H1 (cell line): ENCODE measurements at regions not wholly inside any gene's neighbourhood (a gene's known extent, or its start where the extent isn't known, plus 50 kb on each side); places are given as distances from the start of the nearest gene placed in this dataset.

Experiments used
- CTCF ChIA-PET: fragments of 300-600 bp; sonication (Branson Sonifier 250); formaldehyde crosslinking; loops from one replicate; lab custom pipeline; 2021; ENCODE audit not compliant: partially characterized antibody; lab: Charles Lee
- POLR2A ChIA-PET: fragments of 300-600 bp; sonication (Branson Sonifier 250); formaldehyde crosslinking; loops from one replicate; lab custom pipeline; 2021; ENCODE audit warnings: inconsistent platforms; ENCODE audit not compliant: partially characterized antibody; lab: Charles Lee
- DNase-seq, 2 experiments: peaks; one replicate each; pipeline versions ENCODE4 v3.0.0 to v3.0.0-alpha.2; 2010 to 2022; ENCODE audit warnings: low spot score in 2 of 2, low read depth in 1 of 2, mixed read lengths in 1 of 2
- FAIRE-seq: peaks from 2 replicates; lab custom pipeline; 2011; peaks lifted over from hg19 to GRCh38; lab: Jason Lieb, UNC
- H2AFZ ChIP-seq: 2 replicates; pipeline ENCODE4 v1.8.1; 2012; ENCODE audit warnings: low read length, inconsistent platforms
- H2AK5ac ChIP-seq: 2 replicates; pipeline ENCODE4 v1.6.1; 2013; ENCODE audit warnings: low read depth, low read length
- H2BK120ac ChIP-seq: replicated peaks from 2 replicates; pipeline ENCODE3; 2013; ENCODE audit warnings: low read depth, low read length, inconsistent platforms
- H2BK12ac ChIP-seq: 2 replicates; pipeline ENCODE4 v1.6.1; 2013; ENCODE audit warnings: low read depth, low read length
- H2BK15ac ChIP-seq: 2 replicates; pipeline ENCODE4 v1.6.1; 2013; ENCODE audit warnings: low read length
- H2BK20ac ChIP-seq: 2 replicates; pipeline ENCODE4 v1.6.1; 2013; ENCODE audit warnings: low read length
- H2BK5ac ChIP-seq: 2 replicates; pipeline ENCODE4 v1.6.1; 2013; ENCODE audit warnings: low read depth, low read length
- H3K14ac ChIP-seq: 2 replicates; pipeline ENCODE4 v1.6.1; 2013; ENCODE audit warnings: inconsistent platforms; ENCODE audit not compliant: insufficient read length
- H3K18ac ChIP-seq: 2 replicates; pipeline ENCODE4 v1.6.1; 2013; ENCODE audit warnings: low read length; ENCODE audit errors: extremely low read depth
- H3K23ac ChIP-seq: 2 replicates; pipeline ENCODE4 v1.6.1; 2013; ENCODE audit warnings: inconsistent platforms; ENCODE audit not compliant: insufficient read length
- H3K23me2 ChIP-seq: 2 replicates; pipeline ENCODE4 v1.6.1; 2013; ENCODE audit warnings: low read depth, low read length
- H3K27ac ChIP-seq: 2 replicates; pipeline ENCODE4 v1.6.1; 2011; ENCODE audit warnings: low read depth, low read length, inconsistent platforms
- H3K27me3 ChIP-seq, 4 experiments: replicated peaks in 1 of 4; 1 replicate in 1 of 4; 2 replicates in 3 of 4; pipeline versions ENCODE4 v1.6.1 to v1.8.1; 2011 to 2013; ENCODE audit warnings: low read length in 3 of 4, mild to moderate bottlenecking in 3 of 4, inconsistent platforms in 2 of 4, mixed read lengths in 2 of 4, moderate library complexity in 1 of 4; ENCODE audit not compliant: control insufficient read depth in 3 of 4, insufficient read depth in 3 of 4; ENCODE audit errors: extremely low read depth in 1 of 4
- H3K36me3 ChIP-seq, 4 experiments: 2 replicates each; pipeline versions ENCODE4 v1.6.1 to v1.8.1; 2011 to 2013; ENCODE audit warnings: mild to moderate bottlenecking in 4 of 4, low read length in 3 of 4, moderate library complexity in 2 of 4, control low read depth in 1 of 4, inconsistent platforms in 1 of 4; ENCODE audit not compliant: insufficient read depth in 4 of 4, control insufficient read depth in 2 of 4
- H3K4ac ChIP-seq: replicated peaks from 2 replicates; pipeline ENCODE3; 2013; ENCODE audit warnings: low read length, low read depth, mixed read lengths, inconsistent platforms; ENCODE audit not compliant: insufficient read length
- H3K4me1 ChIP-seq, 4 experiments: replicated peaks in 1 of 4; 1 replicate in 1 of 4; 2 replicates in 3 of 4; pipeline versions ENCODE4 v1.6.1 to v1.8.1; 2011 to 2013; ENCODE audit warnings: low read length in 3 of 4, inconsistent platforms in 2 of 4, mixed read lengths in 1 of 4; ENCODE audit not compliant: insufficient read depth in 4 of 4, control insufficient read depth in 3 of 4
- H3K4me2 ChIP-seq, 2 experiments: 2 replicates each; pipeline versions ENCODE4 v1.6.1 to v1.8.1; 2011 to 2013; ENCODE audit warnings: low read depth in 2 of 2, low read length in 2 of 2, control low read depth in 1 of 2, inconsistent platforms in 1 of 2, mild to moderate bottlenecking in 1 of 2; ENCODE audit not compliant: insufficient read depth in 1 of 2
- H3K4me3 ChIP-seq, 4 experiments: fragments of 200-600, 300-600 bp in 1 of 4; sonication (generic), shearing (Covaris generic), sonication (Bioruptor Twin) in 1 of 4; 2 replicates each; pipeline versions ENCODE4 v1.5.1 to v1.8.1; 2011 to 2016; ENCODE audit warnings: low read length in 4 of 4, low read depth in 3 of 4, control low read depth in 2 of 4, inconsistent platforms in 2 of 4, mild to moderate bottlenecking in 2 of 4, mixed read lengths in 1 of 4, moderate library complexity in 1 of 4; ENCODE audit not compliant: insufficient read depth in 2 of 4; ENCODE audit errors: extremely low read depth in 1 of 4
- H3K56ac ChIP-seq: replicated peaks from 2 replicates; pipeline ENCODE3; 2013; ENCODE audit warnings: low read depth, mild to moderate bottlenecking, mixed read lengths, low read length, inconsistent platforms; ENCODE audit not compliant: insufficient read length
- H3K79me1 ChIP-seq: 2 replicates; pipeline ENCODE4 v1.6.1; 2013; ENCODE audit warnings: low read depth, low read length, control low read depth
- H3K79me2 ChIP-seq, 2 experiments: 2 replicates each; pipeline versions ENCODE4 v1.6.1 to v1.8.1; 2012 to 2013; ENCODE audit warnings: low read length in 2 of 2, mild to moderate bottlenecking in 2 of 2, inconsistent platforms in 1 of 2; ENCODE audit not compliant: insufficient read depth in 2 of 2, control insufficient read depth in 1 of 2
- H3K9ac ChIP-seq, 4 experiments: replicated peaks in 1 of 4; 1 replicate in 1 of 4; 2 replicates in 3 of 4; pipeline versions ENCODE4 v1.6.1 to v1.8.1; 2011 to 2013; ENCODE audit warnings: low read depth in 3 of 4, low read length in 3 of 4, control low read depth in 2 of 4, mild to moderate bottlenecking in 2 of 4, moderate library complexity in 2 of 4, inconsistent platforms in 1 of 4; ENCODE audit errors: extremely low read depth in 1 of 4
- H3K9me3 ChIP-seq, 2 experiments: 2 replicates each; pipeline versions ENCODE4 v1.6.1 to v1.8.1; 2012 to 2013; ENCODE audit warnings: mild to moderate bottlenecking in 2 of 2, moderate library complexity in 2 of 2, control low read depth in 1 of 2, inconsistent platforms in 1 of 2, low read depth in 1 of 2, low read length in 1 of 2, mixed read lengths in 1 of 2; ENCODE audit not compliant: insufficient read depth in 2 of 2
- H4K20me1 ChIP-seq, 2 experiments: replicated peaks in 1 of 2; 2 replicates each; pipeline versions ENCODE3 to v1.8.1; 2011 to 2013; ENCODE audit warnings: inconsistent platforms in 2 of 2, low read length in 2 of 2, mild to moderate bottlenecking in 1 of 2; ENCODE audit not compliant: insufficient read depth in 2 of 2, control insufficient read depth in 1 of 2
- H4K5ac ChIP-seq: 2 replicates; pipeline ENCODE4 v1.6.1; 2013; ENCODE audit warnings: low read length, low read depth, mixed read lengths, inconsistent platforms; ENCODE audit not compliant: insufficient read length
- H4K8ac ChIP-seq: 2 replicates; pipeline ENCODE4 v1.8.0; 2013; ENCODE audit warnings: mild to moderate bottlenecking, moderate library complexity, low read length, inconsistent platforms; ENCODE audit not compliant: insufficient read depth; ENCODE audit errors: extremely low read depth
- H4K91ac ChIP-seq: replicated peaks from 2 replicates; pipeline ENCODE3; 2013; ENCODE audit warnings: low read length, mixed read lengths, inconsistent platforms; ENCODE audit not compliant: insufficient read length
- ASH2L ChIP-seq: fragments of 200-600, 300-600 bp; sonication (generic); IDR thresholded peaks from one replicate; pipeline ENCODE4 v1.7.1; 2017; ENCODE audit warnings: low read length
- CBX5 ChIP-seq: fragments of 300-800, 300-1000 bp; sonication (generic); IDR thresholded peaks from 2 replicates; pipeline ENCODE4 v1.7.1; 2016; ENCODE audit warnings: antibody characterized with exemption, low read length, low read depth
- CEBPB ChIP-seq: IDR thresholded peaks from 2 replicates; pipeline ENCODE4 v1.6.1; 2012; ENCODE audit warnings: low read depth, low read length
- CHD1 ChIP-seq: IDR thresholded peaks from 2 replicates; pipeline ENCODE4 v1.6.1; 2012; ENCODE audit warnings: low read depth, low read length, improper control_type of control experiment
- EZH2 ChIP-seq: fragments of 200-600 bp; sonication (generic); IDR thresholded peaks from 2 replicates; pipeline ENCODE4 v1.7.1; 2012; ENCODE audit warnings: low read depth, mild to moderate bottlenecking, moderate library complexity, low read length, inconsistent platforms; ENCODE audit not compliant: severe bottlenecking
- GABPA ChIP-seq: IDR thresholded peaks from 2 replicates; pipeline ENCODE4 v1.6.1; 2011; ENCODE audit warnings: mild to moderate bottlenecking, low read length, moderate library complexity, borderline replicate concordance; ENCODE audit not compliant: insufficient read depth
- JUN ChIP-seq: IDR thresholded peaks from 2 replicates; pipeline ENCODE4 v1.6.1; 2011; ENCODE audit warnings: low read depth, mild to moderate bottlenecking, improper control_type of control experiment, low read length
- POU5F1 ChIP-seq: IDR thresholded peaks from 2 replicates; pipeline ENCODE4 v1.6.1; 2011; ENCODE audit warnings: low read depth, mild to moderate bottlenecking, low read length, moderate library complexity
- YY1 ChIP-seq: IDR thresholded peaks from 2 replicates; pipeline ENCODE4 v1.6.1; 2011; ENCODE audit warnings: low read depth, mild to moderate bottlenecking, low read length
- WGBS, 2 experiments: shearing (Covaris generic) in 1 of 2; methylation state at CpG; one replicate each; pipeline versions ENCODE4 v1.1.6 to v1.1.7; 2013 to 2015; ENCODE audit warnings: low lambda C conversion rate in 2 of 2, mixed read lengths in 2 of 2, inconsistent platforms in 1 of 2, low coverage in 1 of 2, missing lambda C conversion rate in 1 of 2; ENCODE audit not compliant: insufficient replicate concordance in 2 of 2, insufficient coverage in 1 of 2, insufficient read length in 1 of 2; ENCODE audit errors: extremely low coverage in 1 of 2, missing lambda C conversion rate in 1 of 2; 5-methylcytosine and 5-hydroxymethylcytosine counted together

- H2AK5ac ChIP-seq = no peak overlapping the region
- no peaks in the 10 kb centered on the region for H3K4me1 ChIP-seq
- H3K9me3 ChIP-seq = no peaks in the 10 kb centered on the region
- H3K14ac ChIP-seq = no peak overlapping the region
- H3K4me3 ChIP-seq = no peak overlapping the region
- no peak overlapping the region for H3K4me2 ChIP-seq
- H3K36me3 ChIP-seq = no peaks in the 10 kb centered on the region
- no peak overlapping the region for H3K18ac ChIP-seq
- H2BK120ac ChIP-seq = no peak overlapping the region
- TF ChIP-seq CEBPB (no peak), JUN (no peak), CHD1 (no peak), GABPA (no peak), CBX5 (no peak), POU5F1 (no peak), EZH2 (no peak), YY1 (no peak), ASH2L (no peak)
- no peak overlapping the region for H3K27ac ChIP-seq
- DNase-seq = no peak
- H2BK5ac ChIP-seq = no peak overlapping the region
- no peaks in the 10 kb centered on the region for H3K79me2 ChIP-seq
- no peak overlapping the region for H2BK20ac ChIP-seq
- H3K23ac ChIP-seq = no peak overlapping the region
- no peak overlapping the region for H3K56ac ChIP-seq
- no peak overlapping the region for H3K4ac ChIP-seq
- H3K79me1 ChIP-seq = no peaks in the 10 kb centered on the region
- no peak overlapping the region; the same call in 1 of the 2 replicates for H2AFZ ChIP-seq
- H3K9ac ChIP-seq = no peak overlapping the region
- ChIA-PET CTCF (interaction anchor here (0.5 kb wide), 1 partner anchor 891 kb away, joined by 3 read pairs; no protein-coding TSS in a partner anchor), POLR2A (no interaction called here)
- no peaks in the 10 kb centered on the region for H4K20me1 ChIP-seq
- H4K91ac ChIP-seq = no peak overlapping the region
- no peak for FAIRE-seq
- no peak overlapping the region for H2BK12ac ChIP-seq
- H4K8ac ChIP-seq = no peak overlapping the region
- peaks cover 0 to 1% (median 0%) of the 10 kb centered on the region in 4 experiments; a peak in 1 of 7 replicates for H3K27me3 ChIP-seq
- H4K5ac ChIP-seq = no peak overlapping the region
- no peak overlapping the region for H2BK15ac ChIP-seq
- WGBS, 2 experiments = 85% methylated on average over 4 of the region's 4 CpGs; no CpG with 5 or more reads in 1 of the 2 experiments
- no peaks in the 10 kb centered on the region; the same call in 1 of the 2 replicates for H3K23me2 ChIP-seq
Observed at GRCh38 chr5:23014825-23015224, 161.7 kb upstream of the CDH12 start.
